ENCODE measurements at regions not wholly inside any gene's neighbourhood (a gene's known extent, or its start where the extent isn't known, plus 50 kb on each side); places are given as distances from the start of the nearest gene placed in this dataset.

- DNase-seq (ENCODE audit: low read depth, low spot score): no peak
- Histone ChIP-seq H3K9ac (ENCODE audit: insufficient read length) (no peak overlapping the region), H3K9me3 (ENCODE audit: low read depth, low read length) (no peaks in the 10 kb centered on the region), H3K27ac (no peak overlapping the region), H3K36me3 (ENCODE audit: insufficient read depth, low read length) (no peaks in the 10 kb centered on the region), H3K4me3 (no peak overlapping the region)
- TF ChIP-seq FOXP2 (optimal IDR thresholded peaks at IDR 0.05; ENCODE audit: control extremely low read depth, extremely low read length, insufficient read depth) (no peak), POLR2AphosphoS5 (IDR thresholded peaks at IDR 0.05; ENCODE audit: borderline replicate concordance, low read depth, low read length) (no peak), EZH2 (IDR thresholded peaks at IDR 0.05) (no peak)
Observed at GRCh38 chr2:151106805-151107506, 154.7 kb downstream of the RBM43 start.

GRCh38 chr2:151103551-151103950 lies 158.1 kb downstream of the RBM43 start:
- no peak overlapping the region for H3K9ac ChIP-seq (ENCODE audit: insufficient read length)
- no peak for DNase-seq (ENCODE audit: low read depth, low spot score)
- no peaks in the 10 kb centered on the region for H3K36me3 ChIP-seq (ENCODE audit: insufficient read depth, low read length)
- no peak for TF ChIP-seq POLR2AphosphoS5 (IDR thresholded peaks at IDR 0.05; ENCODE audit: borderline replicate concordance, low read depth, low read length)
- TF ChIP-seq FOXP2 (optimal IDR thresholded peaks at IDR 0.05; ENCODE audit: control extremely low read depth, extremely low read length, insufficient read depth): no peak
- TF ChIP-seq EZH2 (IDR thresholded peaks at IDR 0.05): no peak
- no peak overlapping the region for H3K27ac ChIP-seq
- no peaks in the 10 kb centered on the region for H3K9me3 ChIP-seq (ENCODE audit: low read depth, low read length)
- H3K4me3 ChIP-seq: no peak overlapping the region

GRCh38 chr2:151102226-151102625 lies 159.4 kb downstream of the RBM43 start:
- DNase-seq (ENCODE audit: low read depth, low spot score): no peak
- Histone ChIP-seq H3K9me3 (ENCODE audit: low read depth, low read length) (no peaks in the 10 kb centered on the region), H3K4me3 (no peak overlapping the region), H3K27ac (no peak overlapping the region), H3K36me3 (ENCODE audit: insufficient read depth, low read length) (no peaks in the 10 kb centered on the region), H3K9ac (ENCODE audit: insufficient read length) (no peak overlapping the region)
- TF ChIP-seq FOXP2 (optimal IDR thresholded peaks at IDR 0.05; ENCODE audit: control extremely low read depth, extremely low read length, insufficient read depth) (no peak), EZH2 (IDR thresholded peaks at IDR 0.05) (no peak), POLR2AphosphoS5 (IDR thresholded peaks at IDR 0.05; ENCODE audit: borderline replicate concordance, low read depth, low read length) (no peak)

- Histone ChIP-seq H3K27ac (no peak overlapping the region), H3K9ac (ENCODE audit: insufficient read length) (no peak overlapping the region), H3K36me3 (ENCODE audit: insufficient read depth, low read length) (no peaks in the 10 kb centered on the region), H3K4me3 (no peak overlapping the region), H3K9me3 (ENCODE audit: low read depth, low read length) (no peaks in the 10 kb centered on the region)
- TF ChIP-seq POLR2AphosphoS5 (IDR thresholded peaks at IDR 0.05; ENCODE audit: borderline replicate concordance, low read depth, low read length) (no peak), EZH2 (IDR thresholded peaks at IDR 0.05) (no peak), FOXP2 (optimal IDR thresholded peaks at IDR 0.05; ENCODE audit: control extremely low read depth, extremely low read length, insufficient read depth) (no peak)
- no peak for DNase-seq (ENCODE audit: low read depth, low spot score)
Observed at GRCh38 chr2:151098841-151099240, 162.8 kb downstream of the RBM43 start.

GRCh38 chr2:151097895-151098294 lies 163.8 kb downstream of the RBM43 start:
- Histone ChIP-seq H3K4me3 (no peak overlapping the region), H3K9ac (ENCODE audit: insufficient read length) (no peak overlapping the region), H3K9me3 (ENCODE audit: low read depth, low read length) (no peaks in the 10 kb centered on the region), H3K36me3 (ENCODE audit: insufficient read depth, low read length) (no peaks in the 10 kb centered on the region), H3K27ac (no peak overlapping the region)
- no peak for DNase-seq (ENCODE audit: low read depth, low spot score)
- TF ChIP-seq EZH2 (IDR thresholded peaks at IDR 0.05) (no peak), POLR2AphosphoS5 (IDR thresholded peaks at IDR 0.05; ENCODE audit: borderline replicate concordance, low read depth, low read length) (no peak), FOXP2 (optimal IDR thresholded peaks at IDR 0.05; ENCODE audit: control extremely low read depth, extremely low read length, insufficient read depth) (no peak)

GRCh38 chr2:151097128-151097527 lies 164.5 kb downstream of the RBM43 start:
- DNase-seq (ENCODE audit: low read depth, low spot score): no peak
- no peak overlapping the region for H3K9ac ChIP-seq (ENCODE audit: insufficient read length)
- no peak for TF ChIP-seq FOXP2 (optimal IDR thresholded peaks at IDR 0.05; ENCODE audit: control extremely low read depth, extremely low read length, insufficient read depth)
- no peak for TF ChIP-seq EZH2 (IDR thresholded peaks at IDR 0.05)
- TF ChIP-seq POLR2AphosphoS5 (IDR thresholded peaks at IDR 0.05; ENCODE audit: borderline replicate concordance, low read depth, low read length): no peak
- H3K4me3 ChIP-seq: no peak overlapping the region
- no peaks in the 10 kb centered on the region for H3K36me3 ChIP-seq (ENCODE audit: insufficient read depth, low read length)
- H3K27ac ChIP-seq: no peak overlapping the region
- H3K9me3 ChIP-seq (ENCODE audit: low read depth, low read length): no peaks in the 10 kb centered on the region

- TF ChIP-seq EZH2 (IDR thresholded peaks at IDR 0.05): no peak
- no peak for TF ChIP-seq FOXP2 (optimal IDR thresholded peaks at IDR 0.05; ENCODE audit: control extremely low read depth, extremely low read length, insufficient read depth)
- TF ChIP-seq POLR2AphosphoS5 (IDR thresholded peaks at IDR 0.05; ENCODE audit: borderline replicate concordance, low read depth, low read length): no peak
- Histone ChIP-seq H3K9me3 (ENCODE audit: low read depth, low read length) (no peaks in the 10 kb centered on the region), H3K27ac (no peak overlapping the region), H3K4me3 (no peak overlapping the region), H3K36me3 (ENCODE audit: insufficient read depth, low read length) (no peaks in the 10 kb centered on the region), H3K9ac (ENCODE audit: insufficient read length) (no peak overlapping the region)
- no peak for DNase-seq (ENCODE audit: low read depth, low spot score)
Observed at GRCh38 chr2:151096235-151096634, 165.4 kb downstream of the RBM43 start.

- no peak overlapping the region for H3K9ac ChIP-seq (ENCODE audit: insufficient read length)
- H3K27ac ChIP-seq: no peak overlapping the region
- no peaks in the 10 kb centered on the region for H3K9me3 ChIP-seq (ENCODE audit: low read depth, low read length)
- H3K4me3 ChIP-seq: no peak overlapping the region
- no peak for DNase-seq (ENCODE audit: low read depth, low spot score)
- no peaks in the 10 kb centered on the region for H3K36me3 ChIP-seq (ENCODE audit: insufficient read depth, low read length)
- no peak for TF ChIP-seq POLR2AphosphoS5 (IDR thresholded peaks at IDR 0.05; ENCODE audit: borderline replicate concordance, low read depth, low read length)
Observed at GRCh38 chr2:151095463-151095862, 166.2 kb downstream of the RBM43 start.

GRCh38 chr2:151091583-151091982 lies 170.1 kb downstream of the RBM43 start:
- no peak for TF ChIP-seq POLR2AphosphoS5 (IDR thresholded peaks at IDR 0.05; ENCODE audit: borderline replicate concordance, low read depth, low read length)
- no peak for TF ChIP-seq EZH2 (IDR thresholded peaks at IDR 0.05)
- no peak for TF ChIP-seq FOXP2 (optimal IDR thresholded peaks at IDR 0.05; ENCODE audit: control extremely low read depth, extremely low read length, insufficient read depth)
- Histone ChIP-seq H3K27ac (no peak overlapping the region), H3K4me3 (no peak overlapping the region), H3K9me3 (ENCODE audit: low read depth, low read length) (no peaks in the 10 kb centered on the region), H3K36me3 (ENCODE audit: insufficient read depth, low read length) (no peaks in the 10 kb centered on the region), H3K9ac (ENCODE audit: insufficient read length) (no peak overlapping the region)
- no peak for DNase-seq (ENCODE audit: low read depth, low spot score)
